ENCODE measurements at regions not wholly inside any gene's neighbourhood (a gene's known extent, or its start where the extent isn't known, plus 50 kb on each side); places are given as distances from the start of the nearest gene placed in this dataset.

DNA sequence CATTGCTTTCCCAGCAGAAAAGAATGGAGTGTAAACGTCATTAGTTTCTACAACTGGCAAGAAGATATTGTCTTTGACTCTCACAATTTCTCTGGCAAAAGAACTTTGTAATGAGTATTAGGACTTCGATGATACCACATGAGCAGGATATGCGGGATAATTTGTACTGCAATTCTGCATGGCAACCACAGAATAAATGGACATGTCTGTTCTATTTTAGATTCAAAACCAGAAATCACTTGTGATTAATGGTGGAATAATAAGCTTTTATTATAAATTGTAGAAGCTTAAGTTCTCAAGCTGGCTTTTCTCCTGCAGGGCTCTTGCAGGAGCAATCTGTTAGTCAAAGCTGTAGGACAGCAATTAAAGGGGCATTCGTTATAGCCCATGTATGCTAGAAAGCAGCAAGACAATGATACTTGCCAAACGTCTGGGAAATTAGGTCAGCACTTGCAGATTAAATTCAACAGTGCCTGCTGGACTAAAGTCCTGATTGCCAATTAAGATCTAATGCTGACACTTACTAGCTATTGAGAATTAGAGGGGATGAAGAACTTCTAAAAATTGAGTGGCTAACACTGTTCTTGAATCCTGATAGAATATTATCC is 177.9 kb downstream of the PTH2R start:
- TF ChIP-seq, protein P1, sequence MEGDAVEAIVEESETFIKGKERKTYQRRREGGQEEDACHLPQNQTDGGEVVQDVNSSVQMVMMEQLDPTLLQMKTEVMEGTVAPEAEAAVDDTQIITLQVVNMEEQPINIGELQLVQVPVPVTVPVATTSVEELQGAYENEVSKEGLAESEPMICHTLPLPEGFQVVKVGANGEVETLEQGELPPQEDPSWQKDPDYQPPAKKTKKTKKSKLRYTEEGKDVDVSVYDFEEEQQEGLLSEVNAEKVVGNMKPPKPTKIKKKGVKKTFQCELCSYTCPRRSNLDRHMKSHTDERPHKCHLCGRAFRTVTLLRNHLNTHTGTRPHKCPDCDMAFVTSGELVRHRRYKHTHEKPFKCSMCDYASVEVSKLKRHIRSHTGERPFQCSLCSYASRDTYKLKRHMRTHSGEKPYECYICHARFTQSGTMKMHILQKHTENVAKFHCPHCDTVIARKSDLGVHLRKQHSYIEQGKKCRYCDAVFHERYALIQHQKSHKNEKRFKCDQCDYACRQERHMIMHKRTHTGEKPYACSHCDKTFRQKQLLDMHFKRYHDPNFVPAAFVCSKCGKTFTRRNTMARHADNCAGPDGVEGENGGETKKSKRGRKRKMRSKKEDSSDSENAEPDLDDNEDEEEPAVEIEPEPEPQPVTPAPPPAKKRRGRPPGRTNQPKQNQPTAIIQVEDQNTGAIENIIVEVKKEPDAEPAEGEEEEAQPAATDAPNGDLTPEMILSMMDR (IDR thresholded peaks at IDR 0.05) = no peak
- TF ChIP-seq YY1 (IDR thresholded peaks at IDR 0.05; ENCODE audit: low read depth) = no peak
- TF ChIP-seq, protein P2, sequence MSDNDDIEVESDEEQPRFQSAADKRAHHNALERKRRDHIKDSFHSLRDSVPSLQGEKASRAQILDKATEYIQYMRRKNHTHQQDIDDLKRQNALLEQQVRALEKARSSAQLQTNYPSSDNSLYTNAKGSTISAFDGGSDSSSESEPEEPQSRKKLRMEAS (IDR thresholded peaks at IDR 0.05; ENCODE audit: low read depth) = no peak
- TF ChIP-seq EP300 (IDR thresholded peaks at IDR 0.05; ENCODE audit: borderline replicate concordance in 1 of 2, low read depth in 1 of 2, low read length in 1 of 2) = no peak

All from SK-N-SH (cell line).